IgD-negative memory B cell (primary cell): ENCODE measurements at regions not wholly inside any gene's neighbourhood (a gene's known extent, or its start where the extent isn't known, plus 50 kb on each side); places are given as distances from the start of the nearest gene placed in this dataset.

Source experiments
- H3K27ac Mint-ChIP-seq, 3 donors: one replicate each; pipeline ENCODE4 v1.8.0; 2020 to 2022; ENCODE audit warnings: mild to moderate bottlenecking in 3 of 3, mixed read lengths in 3 of 3, moderate library complexity in 1 of 3
- H3K27me3 Mint-ChIP-seq: one replicate; pipeline ENCODE4 v1.8.0; 2021; ENCODE audit warnings: mixed read lengths
- H3K36me3 Mint-ChIP-seq: one replicate; pipeline ENCODE4 v1.8.0; 2020; ENCODE audit warnings: mild to moderate bottlenecking, mixed read lengths
- H3K4me1 Mint-ChIP-seq, 3 donors: one replicate each; pipeline ENCODE4 v1.8.0; 2020 to 2022; ENCODE audit warnings: mixed read lengths in 3 of 3, mild to moderate bottlenecking in 1 of 3
- H3K4me3 Mint-ChIP-seq, 4 donors: one replicate each; pipeline ENCODE4 v1.8.0; 2020 to 2022; ENCODE audit warnings: mild to moderate bottlenecking in 4 of 4, mixed read lengths in 4 of 4, moderate library complexity in 3 of 4
- H3K9me3 Mint-ChIP-seq, 3 donors: one replicate each; pipeline ENCODE4 v1.8.0; 2020 to 2021; ENCODE audit warnings: mixed read lengths in 3 of 3, mild to moderate bottlenecking in 1 of 3

- no peaks in the 10 kb centered on the region for H3K27me3 Mint-ChIP-seq
- H3K36me3 Mint-ChIP-seq = no peaks in the 10 kb centered on the region
- peaks cover 0 to 5% (median 4%) of the 10 kb centered on the region in 3 donors for H3K9me3 Mint-ChIP-seq
- no peaks in the 10 kb centered on the region for H3K4me1 Mint-ChIP-seq
- H3K4me3 Mint-ChIP-seq = no peak overlapping the region
- no peak overlapping the region for H3K27ac Mint-ChIP-seq
These were observed 195.9 kb downstream of the CYYR1 start for GRCh38 chr21:26377111-26377694.

DNA sequence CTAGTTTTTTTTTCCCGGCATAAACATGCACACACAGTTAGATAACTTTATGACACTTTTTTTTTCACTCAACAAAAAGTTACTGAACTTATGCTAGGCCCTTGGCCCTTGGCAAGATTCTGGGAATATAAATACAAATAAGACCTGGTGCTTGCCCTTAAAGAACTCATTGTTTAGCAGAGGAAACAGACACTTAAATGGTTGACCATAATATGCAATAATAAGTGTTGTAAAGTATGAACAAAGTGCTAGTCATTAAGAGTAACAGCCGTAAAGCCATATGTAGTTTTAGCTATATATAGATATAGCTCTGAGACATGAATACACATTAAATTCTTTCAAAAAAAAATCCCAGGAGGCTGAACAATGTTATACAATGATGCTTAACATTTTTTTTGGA is 198.3 kb downstream of the CYYR1 start:
- no peaks in the 10 kb centered on the region for H3K36me3 Mint-ChIP-seq
- peaks cover 0 to 5% (median 4%) of the 10 kb centered on the region in 3 donors for H3K9me3 Mint-ChIP-seq
- no peak overlapping the region for H3K27ac Mint-ChIP-seq
- H3K4me3 Mint-ChIP-seq = no peak overlapping the region
- H3K4me1 Mint-ChIP-seq = no peaks in the 10 kb centered on the region
- H3K27me3 Mint-ChIP-seq = no peaks in the 10 kb centered on the region

DNA sequence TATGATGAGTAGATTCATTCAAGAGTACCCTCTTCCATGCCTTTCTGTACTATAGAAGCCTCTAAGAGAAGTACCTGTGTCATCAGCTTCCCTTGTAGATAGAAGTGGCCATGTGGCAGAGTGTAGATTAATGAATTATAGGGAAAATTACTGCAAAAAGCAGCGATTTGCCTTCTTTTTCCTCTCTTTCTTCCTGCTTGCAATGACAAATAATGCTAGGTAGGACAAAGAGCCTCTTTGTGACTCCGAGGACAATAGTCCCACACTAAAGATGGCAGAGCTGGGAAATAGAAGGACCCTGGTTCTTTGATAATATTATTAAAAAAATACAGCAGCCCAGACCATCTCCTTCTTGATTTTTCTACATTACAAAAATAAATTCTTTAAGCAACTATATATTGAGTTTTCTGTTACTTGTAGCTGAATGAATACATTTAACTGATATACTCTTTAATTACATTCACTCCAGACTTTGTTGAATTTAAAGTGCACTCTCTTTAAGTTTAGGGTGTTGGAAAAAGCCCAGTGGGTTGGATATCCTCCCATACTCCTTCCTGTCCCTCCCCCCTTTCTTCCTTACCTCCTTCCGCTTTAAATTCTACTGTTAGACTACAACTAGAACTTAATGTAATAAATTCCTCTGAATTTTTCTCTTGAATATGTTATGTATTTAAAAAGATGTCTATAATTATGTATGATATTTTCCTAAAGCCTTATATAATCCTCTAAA is 198.2 kb upstream of the APP start:
- no peaks in the 10 kb centered on the region for H3K27me3 Mint-ChIP-seq
- no peak overlapping the region for H3K27ac Mint-ChIP-seq
- H3K4me1 Mint-ChIP-seq = no peaks in the 10 kb centered on the region
- H3K4me3 Mint-ChIP-seq = no peak overlapping the region
- no peaks in the 10 kb centered on the region for H3K9me3 Mint-ChIP-seq
- no peaks in the 10 kb centered on the region for H3K36me3 Mint-ChIP-seq

GRCh38 chr21:26366781-26367180 is 196.2 kb upstream of the APP start:
- H3K27ac Mint-ChIP-seq = no peak overlapping the region

GRCh38 chr21:26365849-26366248 is 195.3 kb upstream of the APP start:
- no peak overlapping the region for H3K4me3 Mint-ChIP-seq
- no peak overlapping the region for H3K27ac Mint-ChIP-seq
- H3K4me1 Mint-ChIP-seq = no peaks in the 10 kb centered on the region
- H3K36me3 Mint-ChIP-seq = no peaks in the 10 kb centered on the region
- no peaks in the 10 kb centered on the region for H3K9me3 Mint-ChIP-seq
- H3K27me3 Mint-ChIP-seq = no peaks in the 10 kb centered on the region

More at GRCh38 chr21:26366781-26367180, 196.2 kb upstream of the APP start:
- no peaks in the 10 kb centered on the region for H3K9me3 Mint-ChIP-seq
- H3K36me3 Mint-ChIP-seq = no peaks in the 10 kb centered on the region
- H3K4me1 Mint-ChIP-seq = no peaks in the 10 kb centered on the region
- no peaks in the 10 kb centered on the region for H3K27me3 Mint-ChIP-seq
- H3K4me3 Mint-ChIP-seq = no peak overlapping the region

GRCh38 chr21:26351661-26352060 is 181.1 kb upstream of the APP start:
- Mint-ChIP-seq H3K36me3 (peaks cover 2% of the 10 kb centered on the region), H3K27ac (no peak overlapping the region), H3K4me1 (no peaks in the 10 kb centered on the region), H3K9me3 (peaks cover 4 to 8% (median 5%) of the 10 kb centered on the region in 3 donors), H3K27me3 (no peaks in the 10 kb centered on the region), H3K4me3 (no peak overlapping the region)

GRCh38 chr21:26332867-26333266 is 162.3 kb upstream of the APP start:
- no peaks in the 10 kb centered on the region for H3K36me3 Mint-ChIP-seq
- H3K4me3 Mint-ChIP-seq = no peak overlapping the region
- no peak overlapping the region for H3K27ac Mint-ChIP-seq
- no peaks in the 10 kb centered on the region for H3K4me1 Mint-ChIP-seq
- H3K27me3 Mint-ChIP-seq = no peaks in the 10 kb centered on the region
- peaks cover 0 to 4% (median 3%) of the 10 kb centered on the region in 3 donors for H3K9me3 Mint-ChIP-seq

GRCh38 chr21:26331205-26331980 is 160.8 kb upstream of the APP start:
- Mint-ChIP-seq H3K4me1 (no peaks in the 10 kb centered on the region), H3K36me3 (no peaks in the 10 kb centered on the region), H3K4me3 (no peak overlapping the region), H3K9me3 (peaks cover 0 to 4% (median 3%) of the 10 kb centered on the region in 3 donors), H3K27ac (no peak overlapping the region), H3K27me3 (no peaks in the 10 kb centered on the region)

- Mint-ChIP-seq H3K9me3 (peaks cover 3 to 6% (median 4%) of the 10 kb centered on the region in 3 donors), H3K27me3 (no peaks in the 10 kb centered on the region), H3K27ac (no peak overlapping the region), H3K4me3 (no peak overlapping the region), H3K4me1 (no peaks in the 10 kb centered on the region), H3K36me3 (no peaks in the 10 kb centered on the region)
These were observed 150.0 kb upstream of the APP start for GRCh38 chr21:26320596-26320995.

GRCh38 chr21:26307640-26308039 is 137.1 kb upstream of the APP start:
- Mint-ChIP-seq H3K36me3 (no peaks in the 10 kb centered on the region), H3K27ac (no peak overlapping the region), H3K27me3 (no peaks in the 10 kb centered on the region), H3K9me3 (peaks cover 3 to 8% (median 4%) of the 10 kb centered on the region in 3 donors), H3K4me1 (no peaks in the 10 kb centered on the region), H3K4me3 (no peak overlapping the region)

DNA sequence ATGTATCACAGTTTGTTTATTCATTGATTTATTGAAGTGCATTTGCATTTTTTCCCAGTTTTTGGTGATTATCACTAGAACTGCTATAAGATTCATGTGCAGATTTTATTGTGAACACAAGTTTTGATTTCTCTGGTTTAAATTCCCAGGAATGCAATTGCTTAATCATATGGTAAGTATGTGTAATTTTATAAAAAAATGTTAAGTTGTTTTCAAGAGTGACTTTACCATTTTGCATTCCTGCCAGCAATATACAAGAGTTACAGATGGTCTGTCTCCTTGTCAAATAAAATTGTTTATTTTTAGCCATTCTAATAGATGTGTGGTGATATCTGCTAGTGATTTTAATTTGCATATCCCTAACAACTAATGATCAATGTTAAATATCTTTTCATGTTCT is 127.3 kb upstream of the APP start:
- peaks cover 3 to 21% (median 12%) of the 10 kb centered on the region in 3 donors for H3K9me3 Mint-ChIP-seq
- H3K4me1 Mint-ChIP-seq = no peaks in the 10 kb centered on the region
- no peaks in the 10 kb centered on the region for H3K36me3 Mint-ChIP-seq
- H3K4me3 Mint-ChIP-seq = no peak overlapping the region
- H3K27ac Mint-ChIP-seq = no peak overlapping the region
- no peaks in the 10 kb centered on the region for H3K27me3 Mint-ChIP-seq

DNA sequence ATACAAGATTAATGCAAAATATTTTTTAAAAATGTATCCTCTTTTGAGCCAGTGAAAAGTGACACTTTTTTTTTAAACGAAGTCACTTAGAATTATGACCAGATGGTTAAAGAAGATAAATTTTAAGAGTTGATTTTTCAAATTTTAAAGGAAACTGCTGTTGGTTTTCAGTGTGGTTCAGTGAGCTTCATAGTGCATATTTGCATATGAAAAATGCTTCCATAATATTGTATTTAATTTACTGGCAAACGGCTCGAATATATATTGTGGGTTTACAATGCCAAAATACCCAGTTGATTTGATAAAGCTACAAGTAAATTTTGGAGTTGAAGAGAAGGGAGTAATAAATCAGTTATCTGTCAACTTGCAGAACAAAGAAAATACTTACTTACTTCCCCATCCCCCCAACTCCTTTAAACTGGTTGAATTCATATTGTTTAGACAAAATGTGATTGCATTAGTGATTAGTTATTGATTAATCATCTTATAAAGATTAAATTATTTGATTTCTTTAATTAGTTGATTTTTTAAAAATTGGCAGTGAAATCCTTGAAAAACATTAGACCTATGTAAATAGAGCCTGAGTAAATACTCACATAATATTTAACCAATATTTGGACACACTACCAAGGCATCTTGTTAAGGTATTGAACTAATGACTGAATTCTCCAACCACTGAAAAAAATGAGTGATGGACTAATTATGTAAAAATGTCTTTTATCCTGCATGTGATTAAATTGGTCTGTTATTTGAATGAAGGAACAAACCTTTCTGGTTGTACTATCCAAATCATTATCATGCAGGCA is 122.8 kb upstream of the APP start:
- no peaks in the 10 kb centered on the region for H3K36me3 Mint-ChIP-seq
- H3K4me3 Mint-ChIP-seq = no peak overlapping the region
- no peaks in the 10 kb centered on the region for H3K4me1 Mint-ChIP-seq
- H3K27me3 Mint-ChIP-seq = no peaks in the 10 kb centered on the region
- H3K27ac Mint-ChIP-seq = no peak overlapping the region
- peaks cover 1 to 14% (median 12%) of the 10 kb centered on the region in 3 donors for H3K9me3 Mint-ChIP-seq

DNA sequence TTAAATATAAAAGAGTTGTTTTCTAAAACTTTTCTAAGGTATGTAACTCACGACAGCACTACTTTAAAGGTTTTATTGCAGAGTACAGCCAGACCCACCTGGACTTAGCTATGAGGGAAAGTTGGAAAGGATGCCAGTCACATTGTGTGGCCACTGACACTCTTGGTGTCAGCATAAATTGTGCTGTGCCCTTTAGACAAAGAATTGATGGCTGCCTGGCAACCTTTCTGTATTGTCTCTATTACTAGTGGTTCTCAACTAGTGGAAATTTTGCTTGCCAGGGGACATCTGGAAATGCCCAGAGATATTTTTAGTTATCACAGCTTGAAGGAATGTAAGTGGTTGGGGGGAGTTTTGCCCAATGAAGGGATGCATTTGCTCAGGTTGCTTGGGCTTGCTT is 117.5 kb upstream of the APP start:
- Mint-ChIP-seq H3K4me3 (no peak overlapping the region), H3K9me3 (peaks cover 0 to 2% (median 0%) of the 10 kb centered on the region in 3 donors), H3K27me3 (no peaks in the 10 kb centered on the region), H3K36me3 (no peaks in the 10 kb centered on the region), H3K27ac (no peak overlapping the region), H3K4me1 (no peaks in the 10 kb centered on the region)

DNA sequence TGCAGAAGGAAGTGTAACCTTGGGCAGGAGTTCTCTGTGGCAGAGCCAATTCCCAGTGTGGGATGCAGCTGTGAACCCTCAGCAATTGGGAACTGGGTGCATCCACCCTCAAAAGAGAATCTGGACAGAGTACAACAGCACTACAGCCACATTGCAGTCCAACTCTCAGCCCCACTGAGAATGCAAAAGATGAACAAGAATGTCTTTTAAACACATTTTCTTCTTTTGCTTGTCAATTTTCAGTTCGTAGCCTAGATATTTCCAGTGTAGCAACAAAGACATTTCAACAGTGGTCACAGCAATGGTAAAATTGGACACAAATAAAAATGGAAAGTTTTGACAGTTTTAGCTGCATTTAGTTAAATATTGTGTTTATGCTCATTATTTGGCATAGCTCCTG is 114.0 kb upstream of the APP start:
- H3K36me3 Mint-ChIP-seq = no peaks in the 10 kb centered on the region
- H3K4me1 Mint-ChIP-seq = no peaks in the 10 kb centered on the region
- peaks cover 0 to 2% (median 0%) of the 10 kb centered on the region in 3 donors for H3K9me3 Mint-ChIP-seq
- H3K4me3 Mint-ChIP-seq = no peak overlapping the region
- H3K27ac Mint-ChIP-seq = no peak overlapping the region
- H3K27me3 Mint-ChIP-seq = no peaks in the 10 kb centered on the region

- Mint-ChIP-seq H3K27me3 (no peaks in the 10 kb centered on the region), H3K27ac (no peak overlapping the region), H3K4me3 (no peak overlapping the region), H3K36me3 (peaks cover 2% of the 10 kb centered on the region), H3K4me1 (no peaks in the 10 kb centered on the region), H3K9me3 (peaks cover 0 to 2% (median 0%) of the 10 kb centered on the region in 3 donors)
These were observed 111.5 kb upstream of the APP start for GRCh38 chr21:26282058-26282457.
